ENCODE measurements at regions not wholly inside any gene's neighbourhood (a gene's known extent, or its start where the extent isn't known, plus 50 kb on each side); places are given as distances from the start of the nearest gene placed in this dataset.
A peak's percentile ranks its signal among the peaks of the same experiment; 100 is the strongest.

DNA sequence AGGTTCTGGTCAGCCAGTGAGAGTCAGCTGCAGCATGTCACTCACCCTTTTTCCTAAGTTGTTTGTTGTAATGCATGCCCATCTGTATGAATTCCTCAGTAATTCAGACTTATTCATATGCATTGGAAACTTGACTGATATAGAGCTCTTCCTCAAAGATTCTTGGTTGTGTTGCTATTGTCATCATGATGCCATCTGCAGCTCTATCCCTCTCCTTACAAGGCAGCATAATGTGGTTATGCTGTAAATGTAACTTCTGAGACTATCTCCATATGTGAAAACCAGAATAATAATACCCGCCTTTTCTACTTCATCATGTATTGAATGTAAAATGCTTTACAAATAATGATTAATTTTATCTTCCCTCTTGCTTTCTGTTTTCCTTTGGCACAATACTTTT is 252.6 kb upstream of the MTPN start:
- no peak for DNase-seq (ENCODE audit: low spot score)
- in situ Hi-C loops (cut with HindIII; ENCODE audit: low sequenced_read_pairs) = no loop called here

GRCh38 chr7:136228171-136228570 is 251.0 kb upstream of the MTPN start:
- in situ Hi-C loops (cut with HindIII; ENCODE audit: low sequenced_read_pairs) = no loop called here
- DNase-seq (ENCODE audit: low spot score) = no peak

DNA sequence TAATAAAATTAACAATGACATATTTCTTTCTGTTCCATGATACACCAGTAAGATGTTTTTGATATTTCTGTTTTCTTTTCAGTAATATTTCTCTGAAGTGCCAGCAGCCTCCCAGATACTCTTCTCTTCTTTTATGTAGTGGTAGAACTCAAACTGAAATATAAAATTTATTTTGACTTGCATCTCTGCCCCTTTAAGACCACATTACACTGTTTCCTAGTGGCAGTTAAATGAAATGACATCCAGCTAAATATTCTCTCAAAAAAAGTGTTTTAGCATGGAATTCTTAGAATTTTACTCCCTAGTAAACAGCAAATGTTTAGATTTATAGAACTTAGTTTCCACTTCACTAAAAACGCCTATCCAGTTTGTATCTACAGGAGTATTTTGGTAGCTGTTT is 237.2 kb upstream of the MTPN start:
- DNase-seq (ENCODE audit: low spot score) = no peak
- in situ Hi-C loops (cut with HindIII; ENCODE audit: low sequenced_read_pairs) = no loop called here

DNA sequence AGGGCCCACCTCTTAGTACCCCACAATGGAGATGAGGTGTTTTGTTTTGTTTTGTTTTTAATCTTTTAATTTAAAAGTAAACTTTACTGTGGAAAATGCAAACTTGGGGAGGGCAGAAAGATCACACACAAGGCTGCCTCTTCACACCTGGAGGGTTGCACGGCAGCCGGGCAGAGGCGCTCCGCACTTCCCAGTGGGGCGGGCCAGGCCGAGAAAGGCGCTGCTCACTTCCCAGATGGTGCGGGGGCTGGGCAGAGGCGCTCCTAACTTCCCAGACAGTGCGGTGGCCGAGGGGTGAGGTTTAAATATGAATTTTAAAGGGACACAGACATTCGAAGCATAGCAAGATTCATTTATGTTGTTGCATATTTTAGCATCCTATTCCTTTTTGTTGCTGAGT is 235.9 kb upstream of the MTPN start:
- in situ Hi-C loops (cut with HindIII; ENCODE audit: low sequenced_read_pairs) = no loop called here

DNA sequence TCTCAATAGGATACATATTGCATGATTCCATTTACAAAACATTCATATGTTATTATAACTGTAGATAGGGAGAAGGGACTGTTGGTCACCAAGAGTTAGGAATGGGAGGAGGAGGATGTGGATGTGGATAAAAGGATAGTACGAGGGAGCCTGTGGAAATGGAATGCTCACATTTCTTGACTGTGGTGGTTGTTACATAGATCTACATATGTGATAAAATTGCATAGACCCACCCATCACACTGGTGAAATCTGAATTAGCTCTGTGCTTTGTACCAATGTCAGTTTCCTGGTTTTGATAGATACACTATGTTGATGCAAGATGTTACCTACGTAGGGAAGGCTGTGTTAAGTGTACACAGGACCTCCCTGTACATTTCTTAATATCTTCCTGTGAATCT is 233.5 kb upstream of the MTPN start:
- in situ Hi-C loops (cut with HindIII; ENCODE audit: low sequenced_read_pairs) = no loop called here

More for the DNA sequence above, 235.9 kb upstream of the MTPN start:
- DNase-seq (ENCODE audit: low spot score) = no peak

GRCh38 chr7:136210079-136210478 is 232.9 kb upstream of the MTPN start:
- DNase-seq (ENCODE audit: low spot score) = no peak
- in situ Hi-C loops (cut with HindIII; ENCODE audit: low sequenced_read_pairs) = no loop called here

More for the DNA sequence above, 233.5 kb upstream of the MTPN start:
- no peak for DNase-seq (ENCODE audit: low spot score)

DNA sequence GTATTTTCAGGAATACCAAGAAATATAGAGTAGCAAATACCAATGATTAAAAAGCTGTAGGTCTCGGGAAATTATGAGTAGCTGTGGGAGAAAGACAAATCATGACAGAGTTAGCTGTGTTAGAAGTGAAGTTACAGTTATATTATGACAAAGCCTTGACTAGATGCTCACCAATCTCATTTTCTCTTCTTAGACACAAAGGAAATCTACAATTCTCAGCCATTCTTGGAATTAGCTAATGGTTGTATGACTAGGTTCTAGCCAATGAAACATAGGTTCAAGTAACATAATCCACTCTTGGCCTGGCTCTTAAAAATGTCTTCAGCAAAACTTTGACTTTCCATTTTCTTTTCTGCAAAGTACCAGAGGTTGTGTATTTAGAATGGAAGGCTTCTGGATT is 228.8 kb upstream of the MTPN start:
- in situ Hi-C loops (cut with HindIII; ENCODE audit: low sequenced_read_pairs) = no loop called here
- no peak for DNase-seq (ENCODE audit: low spot score)

- DNase-seq (ENCODE audit: low spot score) = no peak
- in situ Hi-C loops (cut with HindIII; ENCODE audit: low sequenced_read_pairs) = no loop called here
Observed at GRCh38 chr7:136198168-136198567, 221.0 kb upstream of the MTPN start.

GRCh38 chr7:136194878-136195277 is 217.7 kb upstream of the MTPN start:
- in situ Hi-C loops (cut with HindIII; ENCODE audit: low sequenced_read_pairs) = no loop called here
- DNase-seq (ENCODE audit: low spot score) = no peak

- DNase-seq (ENCODE audit: low spot score) = no peak
- in situ Hi-C loops (cut with HindIII; ENCODE audit: low sequenced_read_pairs) = no loop called here
Observed at GRCh38 chr7:136193940-136194339, 216.8 kb upstream of the MTPN start.

- no peak for DNase-seq (ENCODE audit: low spot score)
- in situ Hi-C loops (cut with HindIII; ENCODE audit: low sequenced_read_pairs) = no loop called here
Observed at GRCh38 chr7:136189506-136189998, 212.4 kb upstream of the MTPN start.

GRCh38 chr7:136186281-136186680 is 209.1 kb upstream of the MTPN start:
- in situ Hi-C loops (cut with HindIII; ENCODE audit: low sequenced_read_pairs) = no loop called here
- DNase-seq (ENCODE audit: low spot score) = no peak

DNA sequence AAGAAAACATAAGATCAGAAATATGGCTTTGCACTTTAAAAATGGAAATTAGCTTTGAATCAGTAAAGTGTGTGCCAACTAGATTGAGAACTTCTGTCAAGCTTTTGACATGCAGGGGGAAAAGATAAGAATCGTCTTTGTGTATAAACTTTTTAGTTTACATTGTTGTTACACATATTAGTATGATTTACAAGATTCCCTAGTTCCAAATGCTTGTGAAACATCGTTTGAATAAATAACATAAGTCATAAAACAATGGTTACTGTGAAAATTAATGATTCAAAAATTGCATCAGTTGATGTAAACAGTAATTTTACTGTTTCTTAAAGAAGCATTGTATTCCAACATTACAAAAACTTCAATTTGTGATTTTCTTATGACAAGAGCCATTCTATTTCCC is 207.6 kb upstream of the MTPN start:
- DNase-seq (ENCODE audit: low spot score) = no peak
- in situ Hi-C loops (cut with HindIII; ENCODE audit: low sequenced_read_pairs) = no loop called here

GRCh38 chr7:136183981-136184380 is 206.8 kb upstream of the MTPN start:
- in situ Hi-C loops (cut with HindIII; ENCODE audit: low sequenced_read_pairs) = no loop called here
- peak; percentile 14 for DNase-seq (ENCODE audit: low spot score)

GRCh38 chr7:136180984-136181383 is 203.8 kb upstream of the MTPN start:
- in situ Hi-C loops (cut with HindIII; ENCODE audit: low sequenced_read_pairs) = no loop called here
- no peak for DNase-seq (ENCODE audit: low spot score)

DNA sequence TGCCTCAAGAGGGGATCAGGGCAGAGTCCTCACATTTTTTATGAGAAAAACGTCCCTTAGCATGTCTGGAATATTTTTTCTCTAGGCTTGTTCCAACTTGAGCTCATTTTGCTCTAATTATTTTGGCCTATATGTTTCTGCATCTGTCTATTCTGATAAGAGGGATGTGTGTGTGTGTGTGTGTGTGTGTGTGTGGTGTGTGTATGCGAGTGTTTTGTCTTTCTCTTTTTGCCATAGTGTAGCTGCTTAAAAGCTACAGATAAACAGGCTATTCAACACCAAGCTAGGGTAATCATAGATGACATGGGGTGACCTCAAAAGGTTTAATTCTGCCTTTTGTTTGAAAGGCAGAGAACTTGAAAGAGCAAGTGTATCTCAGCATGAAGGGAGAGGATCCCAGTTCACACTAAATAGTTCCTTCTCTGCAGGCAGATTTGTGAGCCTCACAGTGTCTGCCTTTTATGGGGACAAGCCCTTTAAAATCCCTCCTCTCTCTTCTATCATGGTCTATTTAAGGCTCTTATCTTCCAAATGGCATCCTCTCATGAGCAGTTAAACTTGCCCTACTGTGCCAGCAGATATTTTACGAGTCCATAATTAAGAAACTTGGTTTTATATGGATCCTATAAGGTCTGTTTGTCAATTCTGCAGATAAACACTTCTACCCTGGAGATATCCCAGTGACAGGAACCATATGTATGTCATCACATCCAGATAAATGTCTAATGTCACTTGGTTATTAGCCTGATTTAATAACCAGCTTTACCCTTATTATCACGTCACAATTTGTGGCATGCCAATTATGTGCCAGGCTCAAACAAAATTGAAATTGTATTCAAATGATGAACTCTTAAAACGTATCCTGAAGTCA is 202.9 kb upstream of the MTPN start:
- DNase-seq (ENCODE audit: low spot score) = no peak
- in situ Hi-C loops (cut with HindIII; ENCODE audit: low sequenced_read_pairs) = no loop called here

DNA sequence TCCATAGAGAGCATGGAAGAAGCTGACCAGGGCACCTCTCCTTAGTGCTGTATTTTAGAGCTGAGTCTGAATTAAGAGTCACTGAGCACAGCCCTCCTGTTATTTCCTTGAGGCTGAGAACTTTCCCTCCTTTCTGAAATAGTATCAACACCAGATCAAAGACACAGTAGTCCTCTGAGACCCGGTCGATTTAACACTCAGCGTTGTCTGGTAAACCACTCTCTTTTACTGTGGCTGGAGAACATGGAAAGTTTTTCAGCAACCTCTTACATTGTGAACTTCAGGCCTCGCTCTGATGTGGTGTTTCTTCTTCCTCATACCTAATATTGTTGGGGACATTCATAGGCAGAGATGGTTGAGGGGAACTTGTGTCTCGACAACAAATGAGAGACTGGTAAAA is 202.0 kb upstream of the MTPN start:
- no peak for DNase-seq (ENCODE audit: low spot score)
- in situ Hi-C loops (cut with HindIII; ENCODE audit: low sequenced_read_pairs) = no loop called here

DNA sequence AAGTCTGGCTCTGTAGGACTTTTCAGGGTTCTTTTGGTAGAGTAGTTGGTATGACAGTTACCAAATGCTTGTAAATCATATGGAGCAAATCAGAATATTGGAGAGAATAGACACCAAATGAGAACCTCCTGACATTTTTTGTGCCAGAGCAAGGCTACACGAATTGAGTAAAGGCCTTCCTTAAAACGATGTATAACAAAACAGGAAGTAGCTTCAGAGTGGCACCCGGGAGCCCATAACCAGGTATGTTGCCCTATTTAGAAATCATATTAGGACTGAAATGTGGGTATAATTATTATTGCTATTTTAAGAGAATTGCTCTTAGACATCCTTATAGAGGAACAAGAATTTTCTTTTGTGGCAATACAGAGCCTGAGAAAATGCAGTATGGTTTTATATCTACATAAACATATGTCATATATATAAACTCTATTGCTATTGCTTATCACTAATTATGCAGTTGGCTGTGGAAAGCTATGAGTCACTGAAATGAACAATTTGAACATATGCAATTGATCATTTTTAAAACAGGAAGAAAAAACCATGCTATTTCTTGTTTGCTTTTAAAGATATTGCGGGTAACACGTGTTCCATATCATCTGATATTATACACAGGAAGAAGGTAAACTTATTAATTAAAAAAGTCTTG is 197.4 kb upstream of the MTPN start:
- no peak for DNase-seq (ENCODE audit: low spot score)
- in situ Hi-C loops (cut with HindIII; ENCODE audit: low sequenced_read_pairs) = no loop called here

DNA sequence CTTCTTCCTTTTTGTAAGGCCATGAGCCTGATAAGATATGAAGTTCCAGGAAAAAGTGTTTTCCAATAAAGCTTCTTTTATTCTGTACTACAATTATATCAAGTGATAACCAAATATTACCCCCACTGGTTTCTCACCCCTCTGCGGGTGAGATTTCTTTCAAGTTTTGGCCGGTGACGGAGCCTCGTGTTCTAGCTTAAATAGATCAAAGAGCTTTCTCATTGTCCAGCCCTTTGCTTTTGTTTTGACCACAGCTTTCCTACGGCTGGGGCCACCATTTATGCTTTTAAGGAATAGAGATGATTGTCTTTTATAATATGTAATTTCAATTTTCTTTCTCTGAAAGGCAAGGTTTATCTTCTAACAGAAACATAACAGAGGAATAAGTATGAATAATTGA is 196.7 kb upstream of the MTPN start:
- DNase-seq (ENCODE audit: low spot score) = no peak
- in situ Hi-C loops (cut with HindIII; ENCODE audit: low sequenced_read_pairs) = no loop called here

DNA sequence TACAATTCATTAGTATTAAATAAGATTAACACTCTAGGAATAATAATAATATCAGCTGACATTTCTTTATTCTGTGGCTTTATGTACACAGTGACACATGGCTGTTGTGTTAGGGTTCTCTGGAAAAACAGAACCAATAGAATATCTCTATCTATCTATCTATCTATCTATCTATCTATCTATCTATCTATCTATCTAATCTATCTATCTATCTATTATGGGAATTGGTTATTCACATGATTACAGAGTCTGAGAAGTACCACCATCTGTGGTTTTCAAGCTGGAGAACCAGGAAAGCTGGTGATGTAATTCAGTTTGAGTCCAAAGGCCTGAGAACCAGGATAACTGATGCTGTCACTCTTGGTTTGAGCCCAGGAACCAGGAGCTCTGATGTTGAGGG is 194.1 kb upstream of the MTPN start:
- in situ Hi-C loops (cut with HindIII; ENCODE audit: low sequenced_read_pairs) = no loop called here
- DNase-seq (ENCODE audit: low spot score) = no peak

- in situ Hi-C loops (cut with HindIII; ENCODE audit: low sequenced_read_pairs) = no loop called here
- no peak for DNase-seq (ENCODE audit: low spot score)
Observed at GRCh38 chr7:136168821-136169220, 191.7 kb upstream of the MTPN start.

Data from G401 (cell line).